ENCODE measurements at regions not wholly inside any gene's neighbourhood (a gene's known extent, or its start where the extent isn't known, plus 50 kb on each side); places are given as distances from the start of the nearest gene placed in this dataset.

DNA sequence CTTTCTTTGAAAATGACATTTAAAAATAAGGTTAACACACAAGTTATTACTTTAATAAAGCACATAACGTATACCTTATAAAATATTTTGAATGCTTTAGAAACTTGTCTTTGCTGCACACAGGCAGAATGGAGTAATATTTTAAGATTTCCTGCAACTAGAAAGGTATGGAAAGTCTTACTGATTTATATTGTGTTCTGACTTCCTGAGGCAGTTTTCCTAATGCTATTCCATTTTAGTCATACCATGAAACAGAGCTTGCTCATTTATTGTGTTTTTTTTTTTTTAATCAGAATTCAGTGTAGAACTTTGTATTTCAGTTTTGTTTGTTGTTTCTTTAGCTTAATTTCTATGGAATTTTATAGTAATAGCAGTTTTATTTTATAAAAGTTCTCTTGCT lies 60.9 kb upstream of the S1PR1 start:
- no peak for TF ChIP-seq POLR2AphosphoS5 (IDR thresholded peaks at IDR 0.05)
- TF ChIP-seq, protein P1, sequence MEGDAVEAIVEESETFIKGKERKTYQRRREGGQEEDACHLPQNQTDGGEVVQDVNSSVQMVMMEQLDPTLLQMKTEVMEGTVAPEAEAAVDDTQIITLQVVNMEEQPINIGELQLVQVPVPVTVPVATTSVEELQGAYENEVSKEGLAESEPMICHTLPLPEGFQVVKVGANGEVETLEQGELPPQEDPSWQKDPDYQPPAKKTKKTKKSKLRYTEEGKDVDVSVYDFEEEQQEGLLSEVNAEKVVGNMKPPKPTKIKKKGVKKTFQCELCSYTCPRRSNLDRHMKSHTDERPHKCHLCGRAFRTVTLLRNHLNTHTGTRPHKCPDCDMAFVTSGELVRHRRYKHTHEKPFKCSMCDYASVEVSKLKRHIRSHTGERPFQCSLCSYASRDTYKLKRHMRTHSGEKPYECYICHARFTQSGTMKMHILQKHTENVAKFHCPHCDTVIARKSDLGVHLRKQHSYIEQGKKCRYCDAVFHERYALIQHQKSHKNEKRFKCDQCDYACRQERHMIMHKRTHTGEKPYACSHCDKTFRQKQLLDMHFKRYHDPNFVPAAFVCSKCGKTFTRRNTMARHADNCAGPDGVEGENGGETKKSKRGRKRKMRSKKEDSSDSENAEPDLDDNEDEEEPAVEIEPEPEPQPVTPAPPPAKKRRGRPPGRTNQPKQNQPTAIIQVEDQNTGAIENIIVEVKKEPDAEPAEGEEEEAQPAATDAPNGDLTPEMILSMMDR (IDR thresholded peaks at IDR 0.05 in 8 of 11, conservative IDR thresholded peaks at IDR 0.05 in 3 of 11) = no peak
